H9 (cell line): ENCODE measurements at regions not wholly inside any gene's neighbourhood (a gene's known extent, or its start where the extent isn't known, plus 50 kb on each side); places are given as distances from the start of the nearest gene placed in this dataset.

Experiments used
- DNase-seq: peaks from one replicate; pipeline ENCODE4 v3.0.0-alpha.2; 2017
- H2AFZ ChIP-seq: one replicate; pipeline ENCODE4 v1.6.1; 2013; ENCODE audit warnings: mild to moderate bottlenecking, low read length, control low read depth, moderate library complexity
- H2AK5ac ChIP-seq: 2 replicates; pipeline ENCODE4 v1.6.1; 2013; ENCODE audit warnings: low read length, control low read depth, mixed read lengths; ENCODE audit not compliant: insufficient read length
- H2BK120ac ChIP-seq: one replicate; pipeline ENCODE4 v1.6.1; 2013; ENCODE audit warnings: low read depth, mild to moderate bottlenecking, low read length, control low read depth, inconsistent platforms; ENCODE audit not compliant: poor library complexity, severe bottlenecking
- H2BK12ac ChIP-seq: 2 replicates; pipeline ENCODE4 v1.6.1; 2013; ENCODE audit warnings: low read length, control low read depth, mixed read lengths, low read depth; ENCODE audit not compliant: insufficient read length
- H2BK15ac ChIP-seq: 2 replicates; pipeline ENCODE4 v1.6.1; 2013; ENCODE audit warnings: low read depth, low read length, control low read depth
- H2BK20ac ChIP-seq: one replicate; pipeline ENCODE4 v1.6.1; 2013; ENCODE audit warnings: low read depth, mild to moderate bottlenecking, low read length, control low read depth, inconsistent platforms; ENCODE audit not compliant: poor library complexity, severe bottlenecking
- H2BK5ac ChIP-seq: 2 replicates; pipeline ENCODE4 v1.6.1; 2013; ENCODE audit warnings: low read length, control low read depth, mixed read lengths; ENCODE audit not compliant: insufficient read length
- H3K14ac ChIP-seq: 2 replicates; pipeline ENCODE4 v1.6.1; 2013; ENCODE audit warnings: low read length, control low read depth; ENCODE audit not compliant: insufficient read depth
- H3K18ac ChIP-seq: 2 replicates; pipeline ENCODE4 v1.6.1; 2013; ENCODE audit warnings: low read depth, mild to moderate bottlenecking, mixed read lengths, low read length, control low read depth; ENCODE audit not compliant: insufficient read length
- H3K23ac ChIP-seq: 2 replicates; pipeline ENCODE4 v1.6.1; 2013; ENCODE audit warnings: low read length, control low read depth, mixed read lengths, low read depth; ENCODE audit not compliant: insufficient read length
- H3K23me2 ChIP-seq: 2 replicates; pipeline ENCODE4 v1.6.1; 2013; ENCODE audit warnings: low read depth, mild to moderate bottlenecking, mixed read lengths, low read length, control low read depth; ENCODE audit not compliant: insufficient read length, poor library complexity, severe bottlenecking
- H3K27ac ChIP-seq: 2 replicates; pipeline ENCODE4 v1.5.1; 2013; ENCODE audit warnings: low read length, control low read depth, mixed read lengths, low read depth; ENCODE audit not compliant: insufficient read length
- H3K27me3 ChIP-seq: 2 replicates; pipeline ENCODE4 v1.6.1; 2013; ENCODE audit warnings: low read length, control low read depth, inconsistent platforms; ENCODE audit not compliant: insufficient read depth
- H3K4ac ChIP-seq: 2 replicates; pipeline ENCODE4 v1.6.1; 2013; ENCODE audit warnings: low read depth, mild to moderate bottlenecking, control low read depth, inconsistent platforms, low read length, moderate library complexity
- H3K4me1 ChIP-seq: 2 replicates; pipeline ENCODE4 v1.6.1; 2013; ENCODE audit warnings: low read length, control low read depth, inconsistent platforms; ENCODE audit not compliant: insufficient read depth
- H3K4me2 ChIP-seq: 2 replicates; pipeline ENCODE4 v1.6.1; 2013; ENCODE audit warnings: low read length, control low read depth, mixed read lengths; ENCODE audit not compliant: insufficient read length, insufficient read depth
- H3K56ac ChIP-seq: 2 replicates; pipeline ENCODE4 v1.6.1; 2013; ENCODE audit warnings: low read depth, mild to moderate bottlenecking, mixed read lengths, low read length, control low read depth; ENCODE audit not compliant: insufficient read length
- H3K79me1 ChIP-seq: 2 replicates; pipeline ENCODE4 v1.6.1; 2013; ENCODE audit warnings: low read depth, mild to moderate bottlenecking, moderate library complexity, low read length, control low read depth, inconsistent platforms; ENCODE audit not compliant: insufficient read depth, poor library complexity, severe bottlenecking
- H3K79me2 ChIP-seq: 2 replicates; pipeline ENCODE4 v1.6.1; 2013; ENCODE audit warnings: low read length, control low read depth, inconsistent platforms; ENCODE audit not compliant: insufficient read depth
- H3K9ac ChIP-seq: 2 replicates; pipeline ENCODE4 v1.6.1; 2013; ENCODE audit warnings: low read length, control low read depth, mixed read lengths; ENCODE audit not compliant: insufficient read length; ENCODE audit errors: extremely low read depth
- H3K9me3 ChIP-seq: one replicate; pipeline ENCODE4 v1.6.1; 2013; ENCODE audit warnings: low read depth, low read length, inconsistent platforms; ENCODE audit not compliant: control insufficient read depth
- H3T11ph ChIP-seq: one replicate; pipeline ENCODE4 v1.6.1; 2013; ENCODE audit warnings: mild to moderate bottlenecking, low read length, control low read depth, inconsistent platforms
- H4K20me1 ChIP-seq: one replicate; pipeline ENCODE4 v1.6.1; 2013; ENCODE audit not compliant: control insufficient read depth, insufficient read length, insufficient read depth
- H4K5ac ChIP-seq: 2 replicates; pipeline ENCODE4 v1.6.1; 2013; ENCODE audit warnings: low read depth, mild to moderate bottlenecking, mixed read lengths, low read length, control low read depth; ENCODE audit not compliant: insufficient read length
- H4K8ac ChIP-seq: replicated peaks from 2 replicates; pipeline ENCODE4 v1.6.1; 2013; ENCODE audit warnings: low read length, control low read depth, mixed read lengths, low read depth; ENCODE audit not compliant: insufficient read length
- H4K91ac ChIP-seq: 2 replicates; pipeline ENCODE4 v1.6.1; 2013; ENCODE audit warnings: low read depth, mild to moderate bottlenecking, moderate library complexity, mixed read lengths, low read length, control low read depth; ENCODE audit not compliant: insufficient read length
- H3K27ac Mint-ChIP-seq, 3 experiments: 2 replicates in 2 of 3; 3 replicates in 1 of 3; pipeline ENCODE4 v1.8.0; 2020 to 2021; ENCODE audit warnings: mixed read lengths in 3 of 3, mild to moderate bottlenecking in 1 of 3, moderate library complexity in 1 of 3
- H3K27me3 Mint-ChIP-seq: 2 replicates; pipeline ENCODE4 v1.8.0; 2021; ENCODE audit warnings: low read depth, mild to moderate bottlenecking, moderate library complexity, mixed read lengths
- H3K36me3 Mint-ChIP-seq, 3 experiments: 2 replicates in 2 of 3; 3 replicates in 1 of 3; pipeline ENCODE4 v1.8.0; 2020 to 2021; ENCODE audit warnings: low read depth in 3 of 3, mixed read lengths in 3 of 3; ENCODE audit not compliant: insufficient read depth in 1 of 3
- H3K4me1 Mint-ChIP-seq, 2 experiments: 2 replicates each; pipeline ENCODE4 v1.8.0; 2020; ENCODE audit warnings: mixed read lengths in 2 of 2
- H3K4me3 Mint-ChIP-seq, 2 experiments: 2 replicates in 1 of 2; 3 replicates in 1 of 2; pipeline ENCODE4 v1.8.0; 2020 to 2021; ENCODE audit warnings: mild to moderate bottlenecking in 2 of 2, mixed read lengths in 2 of 2, moderate library complexity in 1 of 2
- H3K9me3 Mint-ChIP-seq, 2 experiments: 2 replicates in 1 of 2; 3 replicates in 1 of 2; pipeline ENCODE4 v1.8.0; 2020; ENCODE audit warnings: mild to moderate bottlenecking in 2 of 2, mixed read lengths in 2 of 2, moderate library complexity in 1 of 2
- WGBS: extraction: QIAGEN DNeasy Blood & Tissue Kit; methylation state at CpG from one replicate; pipeline ENCODE4 v1.1.7; 2013; ENCODE audit warnings: missing lambda C conversion rate, low lambda C conversion rate, mixed read lengths; ENCODE audit not compliant: insufficient read length; ENCODE audit errors: extremely low coverage; 5-methylcytosine and 5-hydroxymethylcytosine counted together
- TF ChIP-seq, protein P1 (sequence below): fragments of 200-600 bp; sonication (generic); conservative IDR thresholded peaks from 3 replicates; pipeline ENCODE4 v1.8.0; 2021; ENCODE audit warnings: antibody characterized with exemption, mild to moderate bottlenecking

DNA sequence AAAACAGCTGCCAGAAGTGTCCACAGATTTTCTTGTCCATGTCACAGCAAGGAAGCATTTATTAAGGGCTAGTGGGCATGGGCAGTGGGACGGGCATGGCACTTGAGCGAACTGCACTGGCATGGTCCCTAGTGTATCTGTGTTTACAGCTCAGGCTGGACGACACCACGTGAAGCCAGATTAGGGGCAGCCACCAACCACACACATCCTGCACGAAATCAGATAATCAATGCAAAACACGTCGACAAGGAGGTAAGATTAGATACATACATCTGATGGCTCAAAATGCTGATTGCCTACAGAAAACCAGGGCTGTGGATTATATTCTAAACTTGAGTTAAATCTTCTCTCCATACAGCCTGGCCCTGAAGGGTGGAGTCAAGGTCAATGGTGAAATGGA lies 103.8 kb upstream of the ATP6AP2 start:
- H3K9me3 Mint-ChIP-seq, result peaks cover 75 to 82% of the 10 kb centered on the region in 2 experiments
- peaks cover 26 to 45% of the 10 kb centered on the region in 2 experiments for H3K4me1 Mint-ChIP-seq
- Histone ChIP-seq H3K27ac (no peak overlapping the region), H2BK20ac (no peak overlapping the region), H3K27me3 (no peaks in the 10 kb centered on the region), H3K4me1 (peaks cover 16% of the 10 kb centered on the region; the same call in 1 of the 2 replicates), H3K23ac (no peak overlapping the region), H4K5ac (no peak overlapping the region), H3K14ac (no peak overlapping the region), H4K91ac (no peak overlapping the region), H3K79me1 (no peaks in the 10 kb centered on the region), H2AFZ (no peak overlapping the region), H2AK5ac (no peak overlapping the region), H3K4me2 (no peak overlapping the region), H4K8ac (no peak overlapping the region), H2BK120ac (no peak overlapping the region), H3T11ph (no peak overlapping the region), H3K9me3 (no peaks in the 10 kb centered on the region), H4K20me1 (no peaks in the 10 kb centered on the region), H3K18ac (no peak overlapping the region), H3K56ac (no peak overlapping the region), H2BK5ac (no peak overlapping the region), H3K23me2 (no peaks in the 10 kb centered on the region), H3K4ac (no peak overlapping the region), H3K79me2 (no peaks in the 10 kb centered on the region), H3K9ac (no peak overlapping the region), H2BK12ac (no peak overlapping the region), H2BK15ac (no peak overlapping the region)
- H3K27me3 Mint-ChIP-seq, result peaks cover 6% of the 10 kb centered on the region
- no peak overlapping the region for H3K4me3 Mint-ChIP-seq
- H3K36me3 Mint-ChIP-seq, result peaks cover 5 to 11% (median 8%) of the 10 kb centered on the region in 3 experiments; a peak in 6 of 7 replicates
- WGBS, result no CpG with 5 or more reads among the region's 7 CpGs
- TF ChIP-seq, protein P1, sequence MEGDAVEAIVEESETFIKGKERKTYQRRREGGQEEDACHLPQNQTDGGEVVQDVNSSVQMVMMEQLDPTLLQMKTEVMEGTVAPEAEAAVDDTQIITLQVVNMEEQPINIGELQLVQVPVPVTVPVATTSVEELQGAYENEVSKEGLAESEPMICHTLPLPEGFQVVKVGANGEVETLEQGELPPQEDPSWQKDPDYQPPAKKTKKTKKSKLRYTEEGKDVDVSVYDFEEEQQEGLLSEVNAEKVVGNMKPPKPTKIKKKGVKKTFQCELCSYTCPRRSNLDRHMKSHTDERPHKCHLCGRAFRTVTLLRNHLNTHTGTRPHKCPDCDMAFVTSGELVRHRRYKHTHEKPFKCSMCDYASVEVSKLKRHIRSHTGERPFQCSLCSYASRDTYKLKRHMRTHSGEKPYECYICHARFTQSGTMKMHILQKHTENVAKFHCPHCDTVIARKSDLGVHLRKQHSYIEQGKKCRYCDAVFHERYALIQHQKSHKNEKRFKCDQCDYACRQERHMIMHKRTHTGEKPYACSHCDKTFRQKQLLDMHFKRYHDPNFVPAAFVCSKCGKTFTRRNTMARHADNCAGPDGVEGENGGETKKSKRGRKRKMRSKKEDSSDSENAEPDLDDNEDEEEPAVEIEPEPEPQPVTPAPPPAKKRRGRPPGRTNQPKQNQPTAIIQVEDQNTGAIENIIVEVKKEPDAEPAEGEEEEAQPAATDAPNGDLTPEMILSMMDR, result no peak
- no peak for DNase-seq
- H3K27ac Mint-ChIP-seq, result no peak overlapping the region
